ENCODE measurements at regions not wholly inside any gene's neighbourhood (a gene's known extent, or its start where the extent isn't known, plus 50 kb on each side); places are given as distances from the start of the nearest gene placed in this dataset.
A peak's percentile ranks its signal among the peaks of the same experiment; 100 is the strongest.

DNA sequence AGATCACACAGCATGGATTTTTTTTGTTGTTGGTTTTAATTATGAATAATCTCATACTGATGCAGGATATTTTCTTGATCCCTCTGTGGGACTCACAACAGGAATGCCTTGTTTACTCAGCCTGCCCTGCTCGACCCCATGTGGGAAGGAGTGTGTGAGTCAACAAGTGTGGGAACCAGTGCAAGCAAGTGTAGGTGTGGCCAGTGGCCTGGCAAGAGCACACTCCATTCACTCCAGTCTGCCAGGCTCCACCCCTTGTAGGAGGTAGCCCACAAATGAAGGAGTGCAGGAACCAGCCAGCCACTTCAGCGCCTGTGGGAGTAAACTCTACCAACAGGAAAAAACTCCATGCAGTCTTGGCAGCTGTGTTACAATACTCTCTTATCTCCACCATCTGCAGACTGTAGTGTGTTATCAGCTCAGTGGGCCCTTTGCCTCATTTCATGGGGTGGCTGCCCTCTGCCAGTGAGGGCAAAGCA is 393.6 kb downstream of the OTOL1 start:
- ChIA-PET POLR2A (ENCODE audit: low non-redundant PET) (no interaction called here), CTCF (no interaction called here)
- H3K27ac ChIP-seq, result no peak overlapping the region
- TF ChIP-seq, protein P1, sequence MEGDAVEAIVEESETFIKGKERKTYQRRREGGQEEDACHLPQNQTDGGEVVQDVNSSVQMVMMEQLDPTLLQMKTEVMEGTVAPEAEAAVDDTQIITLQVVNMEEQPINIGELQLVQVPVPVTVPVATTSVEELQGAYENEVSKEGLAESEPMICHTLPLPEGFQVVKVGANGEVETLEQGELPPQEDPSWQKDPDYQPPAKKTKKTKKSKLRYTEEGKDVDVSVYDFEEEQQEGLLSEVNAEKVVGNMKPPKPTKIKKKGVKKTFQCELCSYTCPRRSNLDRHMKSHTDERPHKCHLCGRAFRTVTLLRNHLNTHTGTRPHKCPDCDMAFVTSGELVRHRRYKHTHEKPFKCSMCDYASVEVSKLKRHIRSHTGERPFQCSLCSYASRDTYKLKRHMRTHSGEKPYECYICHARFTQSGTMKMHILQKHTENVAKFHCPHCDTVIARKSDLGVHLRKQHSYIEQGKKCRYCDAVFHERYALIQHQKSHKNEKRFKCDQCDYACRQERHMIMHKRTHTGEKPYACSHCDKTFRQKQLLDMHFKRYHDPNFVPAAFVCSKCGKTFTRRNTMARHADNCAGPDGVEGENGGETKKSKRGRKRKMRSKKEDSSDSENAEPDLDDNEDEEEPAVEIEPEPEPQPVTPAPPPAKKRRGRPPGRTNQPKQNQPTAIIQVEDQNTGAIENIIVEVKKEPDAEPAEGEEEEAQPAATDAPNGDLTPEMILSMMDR (conservative IDR thresholded peaks at IDR 0.05; ENCODE audit: low read depth), result no peak
- DNase-seq (ENCODE audit: low spot score), result peak; percentile 39

DNA sequence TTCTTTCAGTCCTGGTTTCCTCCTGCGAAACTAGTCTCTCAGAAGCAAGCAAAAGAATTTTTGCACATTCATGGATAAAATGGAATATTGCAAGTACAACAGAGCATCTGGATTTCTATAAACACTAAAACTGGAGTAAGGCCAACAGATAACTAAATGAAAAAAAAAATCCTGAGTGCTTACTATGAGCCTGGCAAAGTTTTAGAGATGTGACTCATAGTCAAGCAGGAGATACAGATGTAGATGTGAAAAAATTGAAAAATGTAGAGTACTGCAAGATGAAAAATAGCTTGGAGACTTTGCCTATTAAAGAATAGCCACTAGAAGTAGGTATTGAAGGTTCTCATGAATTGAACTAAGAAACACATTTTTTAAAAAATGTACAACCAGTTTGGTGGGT is 397.4 kb downstream of the OTOL1 start:
- ChIA-PET CTCF (interaction anchor here (0.7 kb wide), 1 partner anchor 9 kb away, joined by 5 read pairs; no protein-coding TSS in a partner anchor), POLR2A (ENCODE audit: low non-redundant PET) (no interaction called here)
- TF ChIP-seq, protein P1 (conservative IDR thresholded peaks at IDR 0.05; ENCODE audit: low read depth), result no peak
- no peak overlapping the region for H3K27ac ChIP-seq
- DNase-seq (ENCODE audit: low spot score), result no peak

DNA sequence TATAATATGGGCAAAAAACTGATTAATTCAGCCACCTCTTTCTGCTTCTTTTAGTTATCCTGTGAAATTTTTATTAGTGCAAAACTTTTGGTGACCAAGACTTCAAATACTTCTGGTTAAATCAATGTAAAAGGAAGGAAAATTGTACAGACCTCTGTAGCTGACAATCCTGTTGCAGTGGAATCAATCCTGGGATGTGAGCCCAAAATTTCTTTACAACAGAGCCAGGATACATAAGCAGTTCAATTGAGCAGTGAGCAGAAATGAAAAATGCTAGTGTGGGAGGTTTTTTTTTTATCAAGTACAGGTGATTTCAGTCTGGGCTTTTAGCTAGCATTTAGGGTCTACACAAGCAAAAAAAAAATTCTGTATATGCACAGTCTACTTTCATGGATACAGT is 398.0 kb downstream of the OTOL1 start:
- DNase-seq (ENCODE audit: low spot score), result no peak
- H3K27ac ChIP-seq, result no peak overlapping the region
- TF ChIP-seq, protein P1 (conservative IDR thresholded peaks at IDR 0.05; ENCODE audit: low read depth), result no peak
- POLR2A ChIA-PET (ENCODE audit: low non-redundant PET), result no interaction called here
- CTCF ChIA-PET, result no interaction called here

DNA sequence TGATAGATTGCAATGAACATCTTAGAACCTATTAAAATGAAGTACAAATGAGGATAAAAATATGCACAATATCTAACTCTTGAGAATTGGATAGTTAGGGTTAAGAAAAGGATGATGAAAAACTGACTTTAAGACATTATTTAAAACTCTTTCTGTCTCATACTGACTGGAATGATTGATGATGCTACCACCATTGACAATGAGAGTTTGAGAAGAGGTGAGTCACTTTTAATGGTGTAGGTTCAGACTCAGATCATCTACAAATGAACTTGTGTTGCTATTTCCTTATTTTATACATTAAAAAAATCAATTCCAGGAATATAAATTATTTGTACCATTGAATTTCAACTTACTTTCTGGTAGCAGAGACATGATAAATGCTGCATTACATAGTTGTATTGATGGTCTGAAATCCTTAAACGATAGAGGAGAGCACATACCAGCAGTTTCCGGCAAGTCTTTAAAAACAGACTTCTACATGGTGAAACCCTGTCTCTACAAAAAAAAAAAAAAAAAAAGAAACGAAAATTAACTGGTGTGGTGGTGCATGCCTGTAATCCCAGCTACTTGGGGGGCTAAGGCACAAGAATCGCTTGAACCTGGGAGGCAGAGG is 409.0 kb downstream of the OTOL1 start:
- TF ChIP-seq, protein P1 (conservative IDR thresholded peaks at IDR 0.05; ENCODE audit: low read depth), result no peak
- POLR2A ChIA-PET (ENCODE audit: low non-redundant PET), result no interaction called here
- CTCF ChIA-PET, result no interaction called here

DNA sequence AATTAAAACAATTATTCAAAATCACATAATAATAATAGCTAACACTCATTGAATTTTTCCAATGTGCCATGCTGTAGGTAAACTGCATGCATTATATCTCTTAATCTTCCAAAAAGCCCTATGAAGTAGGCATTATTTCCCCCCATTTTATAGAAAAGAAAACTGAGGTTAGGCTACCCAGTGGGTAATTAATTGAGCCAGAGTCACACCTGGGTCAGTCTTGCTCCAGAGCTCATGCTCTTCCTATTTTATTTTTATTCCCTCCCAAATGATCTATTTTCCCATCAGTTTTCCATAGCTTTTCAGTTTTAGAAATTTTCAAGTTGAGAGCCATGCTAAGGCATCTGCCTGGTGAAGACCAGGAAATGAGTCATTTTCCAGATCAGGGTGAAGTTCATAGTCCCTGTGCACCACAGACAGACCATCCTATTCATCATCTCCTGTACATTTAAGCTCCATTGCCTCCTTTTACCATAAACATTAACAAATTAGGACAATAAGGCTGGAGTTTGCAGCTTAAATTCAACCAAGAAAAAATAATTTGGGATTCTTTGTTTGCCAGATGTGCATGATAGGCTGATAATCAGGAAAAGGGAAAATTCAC is 417.3 kb downstream of the OTOL1 start:
- no peak overlapping the region for H3K27ac ChIP-seq
- TF ChIP-seq, protein P1 (conservative IDR thresholded peaks at IDR 0.05; ENCODE audit: low read depth), result no peak
- POLR2A ChIA-PET (ENCODE audit: low non-redundant PET), result no interaction called here
- CTCF ChIA-PET, result no interaction called here
- DNase-seq (ENCODE audit: low spot score), result peak; percentile 2

More for the DNA sequence above, 409.0 kb downstream of the OTOL1 start:
- no peak for DNase-seq (ENCODE audit: low spot score)
- no peak overlapping the region for H3K27ac ChIP-seq

DNA sequence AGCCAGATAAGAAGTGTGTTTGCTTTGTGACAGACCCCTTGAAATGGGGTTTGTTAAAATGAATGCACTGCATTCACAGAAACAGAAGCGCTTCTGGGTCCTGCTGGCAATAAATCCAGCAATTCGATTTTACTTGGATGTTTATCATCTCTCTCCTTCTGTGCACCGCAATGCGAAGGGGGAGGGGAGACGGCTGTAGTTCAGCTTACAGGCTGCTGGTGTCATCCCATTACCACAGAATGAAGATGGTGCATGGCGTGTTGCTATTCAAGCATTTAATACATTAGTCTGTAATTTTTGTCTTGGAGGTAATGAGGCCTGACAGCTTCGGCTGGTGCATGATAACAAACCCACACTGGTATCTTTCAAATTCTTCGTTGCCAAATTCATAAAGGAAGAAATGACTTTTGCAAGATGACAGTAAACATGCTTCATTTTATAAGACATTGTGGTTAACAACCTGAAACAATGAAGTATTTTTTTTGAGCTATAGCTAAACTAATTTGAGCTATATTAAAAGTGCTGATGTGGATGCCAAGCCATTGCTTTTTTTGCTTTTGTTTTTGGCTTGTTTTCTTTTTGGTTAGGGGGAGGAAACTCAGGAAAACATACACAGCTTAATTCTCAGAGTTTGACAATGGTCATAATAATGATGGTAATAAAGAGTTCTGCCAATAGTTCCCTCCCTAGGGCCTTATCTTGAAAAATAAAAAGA is 418.3 kb downstream of the OTOL1 start:
- no peak for DNase-seq (ENCODE audit: low spot score)
- no peak overlapping the region for H3K27ac ChIP-seq
- ChIA-PET POLR2A (ENCODE audit: low non-redundant PET) (interaction anchor here (0.6 kb wide), 1 partner anchor 1330 kb away, joined by 3 read pairs; no protein-coding TSS in a partner anchor), CTCF (no interaction called here)
- TF ChIP-seq, protein P1 (conservative IDR thresholded peaks at IDR 0.05; ENCODE audit: low read depth), result no peak

Measured in RWPE1 (cell line).